IMR-90 (cell line): ENCODE measurements at regions not wholly inside any gene's neighbourhood (a gene's known extent, or its start where the extent isn't known, plus 50 kb on each side); places are given as distances from the start of the nearest gene placed in this dataset.

ENCODE experiments used
- BHLHE40 ChIP-seq: fragments of 150-350 bp; IDR thresholded peaks from 2 replicates; pipeline ENCODE4 v1.6.1; 2016; ENCODE audit warnings: mild to moderate bottlenecking, low read depth, low read length
- CEBPB ChIP-seq: IDR thresholded peaks from 2 replicates; pipeline ENCODE4 v1.6.1; 2012; ENCODE audit warnings: low read depth, low read length, improper control_type of control experiment
- CHD1 ChIP-seq: IDR thresholded peaks from 2 replicates; pipeline ENCODE4 v1.6.1; 2012; ENCODE audit warnings: low read depth, low read length, improper control_type of control experiment
- FOS ChIP-seq: fragments of 150-350 bp; IDR thresholded peaks from 2 replicates; pipeline ENCODE4 v1.6.1; 2016; ENCODE audit warnings: low read depth, low read length
- MAFK ChIP-seq: IDR thresholded peaks from 2 replicates; pipeline ENCODE4 v1.6.1; 2012; ENCODE audit warnings: low read depth, low read length, improper control_type of control experiment
- MAZ ChIP-seq: IDR thresholded peaks from 2 replicates; pipeline ENCODE4 v1.6.1; 2012; ENCODE audit warnings: low read depth, mild to moderate bottlenecking, low read length, improper control_type of control experiment, moderate library complexity, borderline replicate concordance
- MXI1 ChIP-seq: IDR thresholded peaks from 2 replicates; pipeline ENCODE4 v1.6.1; 2012; ENCODE audit warnings: low read depth, mild to moderate bottlenecking, low read length, moderate library complexity, borderline replicate concordance
- NFE2L2 ChIP-seq: fragments of 150-350 bp; IDR thresholded peaks from 2 replicates; pipeline ENCODE4 v1.6.1; 2016; ENCODE audit warnings: low read depth, mild to moderate bottlenecking, low read length
- POLR2A ChIP-seq: IDR thresholded peaks from 2 replicates; pipeline ENCODE4 v1.6.1; 2012; ENCODE audit warnings: mild to moderate bottlenecking, low read depth, low read length
- RAD21 ChIP-seq: IDR thresholded peaks from 2 replicates; pipeline ENCODE4 v1.6.1; 2012; ENCODE audit warnings: low read length, improper control_type of control experiment
- RFX5 ChIP-seq: IDR thresholded peaks from 2 replicates; pipeline ENCODE4 v1.8.0; 2012; ENCODE audit warnings: low read depth, mild to moderate bottlenecking, low read length, moderate library complexity
- TF ChIP-seq, protein P1 (sequence below): fragments of 150-350 bp; IDR thresholded peaks from 2 replicates; pipeline ENCODE4 v1.6.1; 2017; ENCODE audit warnings: mild to moderate bottlenecking, antibody characterized with exemption, low read length, low read depth
- TF ChIP-seq, protein P2 (sequence below): conservative IDR thresholded peaks from 2 replicates; pipeline ENCODE4 v1.5.1; 2012; ENCODE audit warnings: mild to moderate bottlenecking, low read depth, low read length, improper control_type of control experiment
- TF ChIP-seq, protein P3 (sequence below): fragments of 150-350 bp; IDR thresholded peaks from 2 replicates; pipeline ENCODE4 v1.6.1; 2016; ENCODE audit warnings: low read depth, mild to moderate bottlenecking, low read length, moderate library complexity, borderline replicate concordance

DNA sequence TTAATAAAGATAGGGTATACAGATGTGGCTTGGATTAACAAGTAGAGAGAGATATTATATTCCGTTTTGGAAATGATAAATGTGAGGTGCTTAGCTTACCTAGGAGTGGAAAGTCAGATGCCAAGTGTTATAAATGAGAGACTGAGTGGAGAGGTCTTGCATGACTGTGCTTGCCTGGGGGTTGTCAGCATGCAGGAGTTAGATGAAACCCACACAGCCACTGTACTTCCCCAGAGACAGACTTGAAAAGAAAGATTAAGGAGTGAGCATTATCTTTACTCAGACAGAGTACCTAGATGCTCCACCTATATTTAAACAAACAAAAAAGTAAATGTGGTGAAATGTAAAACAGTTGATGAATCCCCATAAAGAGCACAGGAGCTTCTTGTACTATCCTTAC is 482.7 kb downstream of the RIT2 start:
- TF ChIP-seq, protein P1, sequence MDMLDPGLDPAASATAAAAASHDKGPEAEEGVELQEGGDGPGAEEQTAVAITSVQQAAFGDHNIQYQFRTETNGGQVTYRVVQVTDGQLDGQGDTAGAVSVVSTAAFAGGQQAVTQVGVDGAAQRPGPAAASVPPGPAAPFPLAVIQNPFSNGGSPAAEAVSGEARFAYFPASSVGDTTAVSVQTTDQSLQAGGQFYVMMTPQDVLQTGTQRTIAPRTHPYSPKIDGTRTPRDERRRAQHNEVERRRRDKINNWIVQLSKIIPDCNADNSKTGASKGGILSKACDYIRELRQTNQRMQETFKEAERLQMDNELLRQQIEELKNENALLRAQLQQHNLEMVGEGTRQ = no peak
- TF ChIP-seq MAZ (no peak), CHD1 (no peak), POLR2A (no peak), BHLHE40 (no peak), RFX5 (no peak), RAD21 (no peak), MAFK (no peak), CEBPB (no peak), NFE2L2 (no peak), MXI1 (no peak), FOS (no peak)
- TF ChIP-seq, protein P2, sequence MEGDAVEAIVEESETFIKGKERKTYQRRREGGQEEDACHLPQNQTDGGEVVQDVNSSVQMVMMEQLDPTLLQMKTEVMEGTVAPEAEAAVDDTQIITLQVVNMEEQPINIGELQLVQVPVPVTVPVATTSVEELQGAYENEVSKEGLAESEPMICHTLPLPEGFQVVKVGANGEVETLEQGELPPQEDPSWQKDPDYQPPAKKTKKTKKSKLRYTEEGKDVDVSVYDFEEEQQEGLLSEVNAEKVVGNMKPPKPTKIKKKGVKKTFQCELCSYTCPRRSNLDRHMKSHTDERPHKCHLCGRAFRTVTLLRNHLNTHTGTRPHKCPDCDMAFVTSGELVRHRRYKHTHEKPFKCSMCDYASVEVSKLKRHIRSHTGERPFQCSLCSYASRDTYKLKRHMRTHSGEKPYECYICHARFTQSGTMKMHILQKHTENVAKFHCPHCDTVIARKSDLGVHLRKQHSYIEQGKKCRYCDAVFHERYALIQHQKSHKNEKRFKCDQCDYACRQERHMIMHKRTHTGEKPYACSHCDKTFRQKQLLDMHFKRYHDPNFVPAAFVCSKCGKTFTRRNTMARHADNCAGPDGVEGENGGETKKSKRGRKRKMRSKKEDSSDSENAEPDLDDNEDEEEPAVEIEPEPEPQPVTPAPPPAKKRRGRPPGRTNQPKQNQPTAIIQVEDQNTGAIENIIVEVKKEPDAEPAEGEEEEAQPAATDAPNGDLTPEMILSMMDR = no peak
- TF ChIP-seq, protein P3, sequence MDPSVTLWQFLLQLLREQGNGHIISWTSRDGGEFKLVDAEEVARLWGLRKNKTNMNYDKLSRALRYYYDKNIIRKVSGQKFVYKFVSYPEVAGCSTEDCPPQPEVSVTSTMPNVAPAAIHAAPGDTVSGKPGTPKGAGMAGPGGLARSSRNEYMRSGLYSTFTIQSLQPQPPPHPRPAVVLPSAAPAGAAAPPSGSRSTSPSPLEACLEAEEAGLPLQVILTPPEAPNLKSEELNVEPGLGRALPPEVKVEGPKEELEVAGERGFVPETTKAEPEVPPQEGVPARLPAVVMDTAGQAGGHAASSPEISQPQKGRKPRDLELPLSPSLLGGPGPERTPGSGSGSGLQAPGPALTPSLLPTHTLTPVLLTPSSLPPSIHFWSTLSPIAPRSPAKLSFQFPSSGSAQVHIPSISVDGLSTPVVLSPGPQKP = no peak
